GM12878 (cell line): ENCODE measurements at regions not wholly inside any gene's neighbourhood (a gene's known extent, or its start where the extent isn't known, plus 50 kb on each side); places are given as distances from the start of the nearest gene placed in this dataset.

Experiments used
- ASH2L ChIP-seq: fragments of 300-600, 200-600 bp; sonication (generic); IDR thresholded peaks from 2 replicates; pipeline ENCODE4 v1.6.1; 2017; ENCODE audit warnings: low read depth, mild to moderate bottlenecking, borderline replicate concordance
- CTCF ChIP-seq, 3 experiments: IDR thresholded peaks in 2 of 3; conservative IDR thresholded peaks in 1 of 3; 2 replicates each; pipeline ENCODE4 v1.5.1; 2011; ENCODE audit warnings: low read depth in 3 of 3, low read length in 3 of 3, mild to moderate bottlenecking in 3 of 3, control low read depth in 2 of 3, moderate library complexity in 2 of 3, inconsistent platforms in 1 of 3, mixed read lengths in 1 of 3; ENCODE audit not compliant: control insufficient read depth in 2 of 3, insufficient read depth in 1 of 3; ENCODE audit errors: extremely low read depth in 1 of 3
- ELK1 ChIP-seq: IDR thresholded peaks from 2 replicates; pipeline ENCODE4 v1.6.1; 2012; ENCODE audit warnings: low read depth, low read length, improper control_type of control experiment
- EP300 ChIP-seq, 2 experiments: fragments of 150-350 bp in 1 of 2; IDR thresholded peaks; 2 replicates each; pipeline ENCODE4 v1.6.1; 2011 to 2012; ENCODE audit warnings: low read depth in 2 of 2, low read length in 2 of 2, borderline replicate concordance in 1 of 2, improper control_type of control experiment in 1 of 2, inconsistent platforms in 1 of 2; ENCODE audit not compliant: control insufficient read depth in 1 of 2
- ESRRA ChIP-seq: IDR thresholded peaks from 2 replicates; pipeline ENCODE4 v1.6.1; 2012; ENCODE audit warnings: mild to moderate bottlenecking, low read length, improper control_type of control experiment
- GATAD2B ChIP-seq: fragments of 450-650 bp; conservative IDR thresholded peaks from 2 replicates; pipeline ENCODE4 v1.6.1; 2017; ENCODE audit warnings: low read depth, mild to moderate bottlenecking, moderate library complexity
- HCFC1 ChIP-seq: fragments of 150-350 bp; IDR thresholded peaks from 2 replicates; pipeline ENCODE4 v1.6.1; 2014; ENCODE audit warnings: low read length
- MYC ChIP-seq: IDR thresholded peaks from 2 replicates; pipeline ENCODE4 v1.6.1; 2011; ENCODE audit warnings: mild to moderate bottlenecking, low read length, moderate library complexity, inconsistent platforms; ENCODE audit not compliant: insufficient read depth, insufficient replicate concordance, insufficient read length, severe bottlenecking
- PBX3 ChIP-seq: IDR thresholded peaks from 2 replicates; pipeline ENCODE4 v1.6.1; 2011; ENCODE audit warnings: mild to moderate bottlenecking, low read depth, low read length, moderate library complexity; ENCODE audit not compliant: insufficient replicate concordance
- POLR2A ChIP-seq: IDR thresholded peaks from 2 replicates; pipeline ENCODE4 v1.6.1; 2011; ENCODE audit warnings: low read depth, mild to moderate bottlenecking, low read length
- SIN3A ChIP-seq: IDR thresholded peaks from 2 replicates; pipeline ENCODE4 v1.6.1; 2012; ENCODE audit warnings: low read depth, low read length, improper control_type of control experiment
- SKIL ChIP-seq: fragments of 450-650 bp; IDR thresholded peaks from 2 replicates; pipeline ENCODE4 v1.6.1; 2017; ENCODE audit warnings: mild to moderate bottlenecking, low read depth, inconsistent platforms; ENCODE audit not compliant: poor library complexity, severe bottlenecking
- SMARCA5 ChIP-seq: fragments of 450-650 bp; IDR thresholded peaks from 2 replicates; pipeline ENCODE4 v1.6.1; 2017; ENCODE audit warnings: mild to moderate bottlenecking
- TARDBP ChIP-seq: IDR thresholded peaks from 2 replicates; pipeline ENCODE4 v1.6.1; 2016; ENCODE audit warnings: borderline replicate concordance

GRCh38 chr5:5026409-5026785 is 113.7 kb upstream of the ADAMTS16 start:
- no peak for TF ChIP-seq HCFC1
- no peak for TF ChIP-seq CTCF (IDR thresholded peaks at IDR 0.05 in 2 of 3, conservative IDR thresholded peaks at IDR 0.05 in 1 of 3; ENCODE audit: control insufficient read depth in 2 of 3, extremely low read depth in 1 of 3, insufficient read depth in 1 of 3, low read depth in 3 of 3, low read length in 3 of 3)
- TF ChIP-seq POLR2A = no peak
- no peak for TF ChIP-seq SMARCA5
- no peak for TF ChIP-seq ELK1
- no peak for TF ChIP-seq SIN3A
- no peak for TF ChIP-seq PBX3
- TF ChIP-seq TARDBP = no peak
- TF ChIP-seq SKIL = no peak
- no peak for TF ChIP-seq GATAD2B
- no peak for TF ChIP-seq ESRRA
- TF ChIP-seq EP300 (IDR thresholded peaks at IDR 0.05; ENCODE audit: borderline replicate concordance in 1 of 2, control insufficient read depth in 1 of 2, low read depth in 2 of 2, low read length in 2 of 2) = no peak
- TF ChIP-seq ASH2L = no peak
- TF ChIP-seq MYC = no peak
